ENCODE measurements at regions not wholly inside any gene's neighbourhood (a gene's known extent, or its start where the extent isn't known, plus 50 kb on each side); places are given as distances from the start of the nearest gene placed in this dataset.

DNA sequence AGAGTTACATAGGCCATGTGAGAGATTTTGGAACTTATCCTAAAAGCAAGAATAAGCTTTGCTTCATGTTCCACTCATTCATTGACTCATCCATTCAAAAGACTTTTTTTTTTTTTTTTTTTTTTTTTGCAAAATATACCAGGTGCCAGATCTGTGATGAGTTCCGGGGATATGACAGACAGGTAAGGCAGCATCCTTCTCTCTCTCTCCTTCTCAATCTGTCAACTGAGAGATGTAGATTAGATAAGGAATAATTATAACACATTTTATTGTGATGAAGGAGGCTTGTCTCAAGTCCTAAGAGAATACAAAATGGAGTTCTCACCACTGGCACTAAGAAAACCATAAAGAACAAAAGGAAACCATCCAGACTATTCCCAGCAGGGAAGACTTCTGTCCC lies 190.2 kb upstream of the CPEB2 start:
- TF ChIP-seq, protein P1, sequence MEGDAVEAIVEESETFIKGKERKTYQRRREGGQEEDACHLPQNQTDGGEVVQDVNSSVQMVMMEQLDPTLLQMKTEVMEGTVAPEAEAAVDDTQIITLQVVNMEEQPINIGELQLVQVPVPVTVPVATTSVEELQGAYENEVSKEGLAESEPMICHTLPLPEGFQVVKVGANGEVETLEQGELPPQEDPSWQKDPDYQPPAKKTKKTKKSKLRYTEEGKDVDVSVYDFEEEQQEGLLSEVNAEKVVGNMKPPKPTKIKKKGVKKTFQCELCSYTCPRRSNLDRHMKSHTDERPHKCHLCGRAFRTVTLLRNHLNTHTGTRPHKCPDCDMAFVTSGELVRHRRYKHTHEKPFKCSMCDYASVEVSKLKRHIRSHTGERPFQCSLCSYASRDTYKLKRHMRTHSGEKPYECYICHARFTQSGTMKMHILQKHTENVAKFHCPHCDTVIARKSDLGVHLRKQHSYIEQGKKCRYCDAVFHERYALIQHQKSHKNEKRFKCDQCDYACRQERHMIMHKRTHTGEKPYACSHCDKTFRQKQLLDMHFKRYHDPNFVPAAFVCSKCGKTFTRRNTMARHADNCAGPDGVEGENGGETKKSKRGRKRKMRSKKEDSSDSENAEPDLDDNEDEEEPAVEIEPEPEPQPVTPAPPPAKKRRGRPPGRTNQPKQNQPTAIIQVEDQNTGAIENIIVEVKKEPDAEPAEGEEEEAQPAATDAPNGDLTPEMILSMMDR (IDR thresholded peaks at IDR 0.05) = no peak
- ATAC-seq (no peak), DNase-seq (no peak)
- Mint-ChIP-seq H3K27ac (no peak overlapping the region), H3K4me1 (peaks cover 0 to 13% of the 10 kb centered on the region in 2 donors), H3K27me3 (ENCODE audit: low read depth in 2 of 2) (no peaks in the 10 kb centered on the region), H3K4me3 (no peak overlapping the region), H3K36me3 (no peaks in the 10 kb centered on the region), H3K9me3 (no peaks in the 10 kb centered on the region)
- Histone ChIP-seq H3K27me3 (ENCODE audit: control insufficient read depth, insufficient read depth, low read length) (no peaks in the 10 kb centered on the region), H3K36me3 (ENCODE audit: control insufficient read depth, insufficient read depth, low read length) (no peaks in the 10 kb centered on the region), H3K9me3 (ENCODE audit: control insufficient read depth, insufficient read depth, low read length) (no peaks in the 10 kb centered on the region), H3K4me1 (ENCODE audit: control insufficient read depth, insufficient read depth, low read length) (no peaks in the 10 kb centered on the region), H3K4me3 (ENCODE audit: low read length) (no peak overlapping the region), H3K27ac (ENCODE audit: low read length) (no peak overlapping the region)
- no CpG with 5 or more reads among the region's 1 CpG for WGBS (ENCODE audit: insufficient coverage)
- intact Hi-C loops (cut with micrococcal nuclease) = no loop called here

DNA sequence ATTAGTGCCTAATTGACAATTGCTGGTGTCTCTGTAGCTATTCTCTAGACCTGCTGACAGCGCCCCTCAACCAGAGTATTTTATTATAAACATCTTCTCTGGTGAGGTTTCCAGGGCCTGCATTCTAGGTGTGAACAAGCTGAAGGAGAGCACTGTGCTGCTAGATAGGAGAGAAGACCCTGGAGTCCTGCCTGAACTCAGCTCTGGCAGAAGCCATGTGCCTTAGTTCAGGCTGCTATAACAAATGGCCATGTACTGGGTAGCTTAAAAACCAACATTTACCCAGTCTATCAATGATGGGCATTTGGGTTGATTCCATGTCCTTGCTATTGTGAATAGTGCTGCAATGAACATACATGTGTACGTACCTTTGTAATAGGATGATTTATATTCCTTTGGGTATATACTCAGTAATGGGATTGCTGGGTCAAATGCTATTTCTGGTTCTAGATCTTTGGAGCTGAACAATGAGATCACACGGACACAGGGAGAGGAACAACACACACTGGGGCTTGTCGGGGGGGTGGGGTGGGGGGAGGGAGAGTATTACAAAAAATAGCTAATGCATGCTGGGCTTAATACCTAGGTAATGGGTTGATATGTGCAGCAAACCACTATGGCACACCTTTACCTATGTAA lies 185.5 kb upstream of the CPEB2 start:
- Histone ChIP-seq H3K27ac (ENCODE audit: low read length) (no peak overlapping the region), H3K36me3 (ENCODE audit: control insufficient read depth, insufficient read depth, low read length) (no peaks in the 10 kb centered on the region), H3K27me3 (ENCODE audit: control insufficient read depth, insufficient read depth, low read length) (no peaks in the 10 kb centered on the region), H3K9me3 (ENCODE audit: control insufficient read depth, insufficient read depth, low read length) (no peaks in the 10 kb centered on the region), H3K4me3 (ENCODE audit: low read length) (no peak overlapping the region), H3K4me1 (ENCODE audit: control insufficient read depth, insufficient read depth, low read length) (no peaks in the 10 kb centered on the region)
- 100% methylated on average over 3 of the region's 4 CpGs for WGBS (ENCODE audit: insufficient coverage)
- DNase-seq = no peak
- no peak overlapping the region for H3K4me3 Mint-ChIP-seq
- ATAC-seq = no peak
- TF ChIP-seq, protein P1 (IDR thresholded peaks at IDR 0.05) = no peak
- intact Hi-C loops (cut with micrococcal nuclease) = no loop called here
- no peaks in the 10 kb centered on the region for H3K27me3 Mint-ChIP-seq (ENCODE audit: low read depth in 2 of 2)
- H3K4me1 Mint-ChIP-seq = no peaks in the 10 kb centered on the region
- H3K36me3 Mint-ChIP-seq = no peaks in the 10 kb centered on the region
- no peaks in the 10 kb centered on the region for H3K9me3 Mint-ChIP-seq
- no peak overlapping the region for H3K27ac Mint-ChIP-seq

DNA sequence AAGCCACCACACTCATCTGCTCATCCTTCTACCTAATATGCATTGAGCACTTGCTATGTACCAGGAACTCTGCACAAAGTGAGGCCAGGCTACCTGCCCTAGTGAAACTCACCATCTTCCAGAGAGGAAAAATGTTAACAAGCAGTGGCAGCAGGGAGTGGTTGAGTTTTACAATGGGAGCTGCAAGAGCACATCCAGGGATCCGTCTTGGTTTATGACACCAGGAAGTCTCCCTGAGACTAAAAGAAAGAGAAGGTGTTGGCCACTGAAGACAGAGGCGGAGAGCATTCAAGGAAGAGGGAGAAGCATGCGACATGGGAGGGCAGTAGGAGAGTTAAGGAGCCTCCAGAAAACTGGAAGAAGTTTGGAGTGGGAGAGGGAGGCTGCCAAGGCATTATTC lies 178.1 kb upstream of the CPEB2 start:
- intact Hi-C loops (cut with micrococcal nuclease) = no loop called here
- H3K27me3 ChIP-seq (ENCODE audit: control insufficient read depth, insufficient read depth, low read length) = no peaks in the 10 kb centered on the region
- ATAC-seq (no peak), DNase-seq (no peak)
- H3K27ac ChIP-seq (ENCODE audit: low read length) = no peak overlapping the region
- H3K9me3 Mint-ChIP-seq = no peaks in the 10 kb centered on the region
- H3K36me3 Mint-ChIP-seq = no peaks in the 10 kb centered on the region
- no peaks in the 10 kb centered on the region for H3K9me3 ChIP-seq (ENCODE audit: control insufficient read depth, insufficient read depth, low read length)
- no peak overlapping the region for H3K27ac Mint-ChIP-seq
- no peaks in the 10 kb centered on the region for H3K4me1 ChIP-seq (ENCODE audit: control insufficient read depth, insufficient read depth, low read length)
- H3K4me3 ChIP-seq (ENCODE audit: low read length) = no peak overlapping the region
- H3K4me1 Mint-ChIP-seq = peaks cover 0 to 12% of the 10 kb centered on the region in 2 donors
- peaks cover 5 to 6% of the 10 kb centered on the region in 2 donors for H3K27me3 Mint-ChIP-seq (ENCODE audit: low read depth in 2 of 2)
- H3K4me3 Mint-ChIP-seq = no peak overlapping the region
- TF ChIP-seq, protein P1 (IDR thresholded peaks at IDR 0.05) = no peak
- 90% methylated on average over 3 of the region's 3 CpGs for WGBS (ENCODE audit: insufficient coverage)
- no peaks in the 10 kb centered on the region for H3K36me3 ChIP-seq (ENCODE audit: control insufficient read depth, insufficient read depth, low read length)

DNA sequence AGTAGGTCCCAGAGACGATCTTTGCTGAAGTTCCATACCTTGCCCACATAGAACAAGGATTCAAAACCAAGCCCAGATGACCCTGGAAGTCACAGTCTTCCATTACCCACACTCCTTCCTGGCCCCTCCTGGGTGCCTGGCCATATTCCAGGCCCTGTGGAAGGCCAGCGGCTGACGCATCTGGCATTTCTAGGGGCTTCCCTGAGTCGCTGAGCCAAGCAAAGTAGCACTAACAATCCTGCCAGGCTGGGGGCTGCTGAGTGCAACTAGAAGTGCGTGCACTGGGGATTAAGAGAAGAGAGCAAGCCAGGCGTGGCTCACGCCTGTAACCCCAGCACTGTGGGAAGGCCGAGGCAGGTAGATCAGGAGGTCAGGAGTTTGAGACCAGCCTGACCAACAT lies 175.2 kb upstream of the CPEB2 start:
- H3K4me3 ChIP-seq (ENCODE audit: low read length) = no peak overlapping the region
- Mint-ChIP-seq H3K27me3 (ENCODE audit: low read depth in 2 of 2) (peaks cover 5 to 6% of the 10 kb centered on the region in 2 donors), H3K4me1 (peaks cover 0 to 12% of the 10 kb centered on the region in 2 donors), H3K4me3 (no peak overlapping the region), H3K27ac (no peak overlapping the region), H3K9me3 (no peaks in the 10 kb centered on the region), H3K36me3 (no peaks in the 10 kb centered on the region)
- WGBS (ENCODE audit: insufficient coverage) = 84% methylated on average over 8 of the region's 8 CpGs
- DNase-seq (no peak), ATAC-seq (no peak)
- H3K9me3 ChIP-seq (ENCODE audit: control insufficient read depth, insufficient read depth, low read length) = no peaks in the 10 kb centered on the region
- H3K4me1 ChIP-seq (ENCODE audit: control insufficient read depth, insufficient read depth, low read length) = no peaks in the 10 kb centered on the region
- TF ChIP-seq, protein P1 (IDR thresholded peaks at IDR 0.05) = no peak
- no peaks in the 10 kb centered on the region for H3K36me3 ChIP-seq (ENCODE audit: control insufficient read depth, insufficient read depth, low read length)
- no peaks in the 10 kb centered on the region for H3K27me3 ChIP-seq (ENCODE audit: control insufficient read depth, insufficient read depth, low read length)
- intact Hi-C loops (cut with micrococcal nuclease) = no loop called here
- H3K27ac ChIP-seq (ENCODE audit: low read length) = no peak overlapping the region

Measured in natural killer cell (primary cell).